Stomach (tissue), 8 donors: ENCODE measurements at regions not wholly inside any gene's neighbourhood (a gene's known extent, or its start where the extent isn't known, plus 50 kb on each side); places are given as distances from the start of the nearest gene placed in this dataset.

Experiments used
- DNase-seq, 2 donors: peaks; one replicate each; pipeline versions ENCODE4 v3.0.0 to v3.0.0-alpha.2; 2013 to 2019
- H3K27ac ChIP-seq, 5 donors: fragments of 200-600 bp in 4 of 5; sonication (generic) in 4 of 5; one replicate each; pipeline ENCODE4 v1.5.1; 2013 to 2019; ENCODE audit warnings: mild to moderate bottlenecking in 1 of 5, moderate library complexity in 1 of 5
- H3K27me3 ChIP-seq, 3 donors: fragments of 200-600 bp; sonication (generic); one replicate each; pipeline ENCODE4 v1.5.1; 2017 to 2019; ENCODE audit warnings: mixed run types in 1 of 3
- H3K36me3 ChIP-seq, 4 donors: fragments of 200-600 bp; sonication (generic); 1 replicate in 3 of 4; 2 replicates in 1 of 4; pipeline ENCODE4 v1.5.1; 2016 to 2019
- H3K4me1 ChIP-seq, 4 donors: fragments of 200-600 bp; sonication (generic); one replicate each; pipeline ENCODE4 v1.5.1; 2016 to 2019
- H3K4me3 ChIP-seq, 4 donors: fragments of 200-600 bp; sonication (generic) in 3 of 4; one replicate each; pipeline ENCODE4 v1.5.1; 2016 to 2019; ENCODE audit warnings: mild to moderate bottlenecking in 1 of 4
- H3K9me3 ChIP-seq, 4 donors: fragments of 200-600 bp; sonication (generic); one replicate each; pipeline ENCODE4 v1.5.1; 2016 to 2019
- EP300 ChIP-seq: sonication (generic); formaldehyde crosslinking; IDR thresholded peaks from one replicate; pipeline ENCODE4 v1.6.1; 2017; ENCODE audit warnings: antibody characterized with exemption
- POLR2A ChIP-seq, 4 donors: fragments of 450-650 bp; IDR thresholded peaks; one replicate each; pipeline ENCODE4 v1.6.1; 2016; ENCODE audit warnings: antibody characterized with exemption in 4 of 4, control low read depth in 2 of 4, mild to moderate bottlenecking in 1 of 4, moderate library complexity in 1 of 4
- POLR2AphosphoS5 ChIP-seq, 3 donors: sonication (generic); formaldehyde crosslinking; IDR thresholded peaks; one replicate each; pipeline ENCODE4 v1.6.1; 2016; ENCODE audit warnings: antibody characterized with exemption in 3 of 3
- WGBS, 5 donors: extraction: QIAGEN DNeasy Blood & Tissue Kit in 3 of 5; methylation state at CpG; one replicate each; pipeline versions ENCODE4 v1.1.5 to v1.1.7; 2013 to 2018; 5-methylcytosine and 5-hydroxymethylcytosine counted together
- intact Hi-C: fragments of 100-400 bp; cut with DNase I; formaldehyde crosslinking; loops from one replicate; pipeline ENCODE4 v1.15.1; 2023; ENCODE audit warnings: low total_unique reads
- TF ChIP-seq, protein P1 (sequence below), 7 experiments: fragments of 450-650 bp in 4 of 7; fragments of 200-600 bp in 3 of 7; sonication (generic) in 3 of 7; IDR thresholded peaks; one replicate each; pipeline ENCODE4 v1.5.1; 2016 to 2019; ENCODE audit warnings: antibody characterized with exemption in 7 of 7, control low read depth in 2 of 7, mild to moderate bottlenecking in 1 of 7
- donor health status: healthy with polysubstance abuse.
- donor health status: Bipolar disorder and iron deficiency.
- donor health status: healthy.

DNA sequence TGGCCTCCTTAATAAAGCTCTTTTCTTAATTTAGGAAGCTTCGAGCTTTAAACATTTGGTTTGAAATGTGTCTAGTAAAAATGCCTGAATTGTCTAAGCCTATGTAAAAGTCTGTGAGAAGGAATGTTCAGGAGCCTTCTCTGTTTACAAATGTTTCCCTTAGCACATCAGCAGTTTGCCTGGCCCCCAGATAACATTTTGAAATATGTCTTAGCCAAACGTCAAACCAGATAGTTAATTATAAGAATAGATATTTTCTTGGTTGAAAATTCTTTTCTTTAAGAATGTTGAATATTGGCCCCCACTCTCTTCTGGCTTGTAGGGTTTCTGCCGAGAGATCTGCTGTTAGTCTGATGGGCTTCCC, 498.6 kb downstream of the CCDC85A start:
- WGBS, 5 donors = 39 to 65% (median 49%) methylated on average over 2 to 3 of the region's 3 CpGs
- H3K27ac ChIP-seq = no peak overlapping the region
- intact Hi-C loops = no loop called here
- peaks cover 0 to 5% (median 0%) of the 10 kb centered on the region in 4 donors for H3K9me3 ChIP-seq
- TF ChIP-seq, protein P1, sequence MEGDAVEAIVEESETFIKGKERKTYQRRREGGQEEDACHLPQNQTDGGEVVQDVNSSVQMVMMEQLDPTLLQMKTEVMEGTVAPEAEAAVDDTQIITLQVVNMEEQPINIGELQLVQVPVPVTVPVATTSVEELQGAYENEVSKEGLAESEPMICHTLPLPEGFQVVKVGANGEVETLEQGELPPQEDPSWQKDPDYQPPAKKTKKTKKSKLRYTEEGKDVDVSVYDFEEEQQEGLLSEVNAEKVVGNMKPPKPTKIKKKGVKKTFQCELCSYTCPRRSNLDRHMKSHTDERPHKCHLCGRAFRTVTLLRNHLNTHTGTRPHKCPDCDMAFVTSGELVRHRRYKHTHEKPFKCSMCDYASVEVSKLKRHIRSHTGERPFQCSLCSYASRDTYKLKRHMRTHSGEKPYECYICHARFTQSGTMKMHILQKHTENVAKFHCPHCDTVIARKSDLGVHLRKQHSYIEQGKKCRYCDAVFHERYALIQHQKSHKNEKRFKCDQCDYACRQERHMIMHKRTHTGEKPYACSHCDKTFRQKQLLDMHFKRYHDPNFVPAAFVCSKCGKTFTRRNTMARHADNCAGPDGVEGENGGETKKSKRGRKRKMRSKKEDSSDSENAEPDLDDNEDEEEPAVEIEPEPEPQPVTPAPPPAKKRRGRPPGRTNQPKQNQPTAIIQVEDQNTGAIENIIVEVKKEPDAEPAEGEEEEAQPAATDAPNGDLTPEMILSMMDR (IDR thresholded peaks at IDR 0.05) = no peak
- TF ChIP-seq EP300 = no peak
- TF ChIP-seq POLR2A (IDR thresholded peaks at IDR 0.05) = no peak
- no peak for TF ChIP-seq POLR2AphosphoS5 (IDR thresholded peaks at IDR 0.05)
- H3K36me3 ChIP-seq = no peaks in the 10 kb centered on the region
- no peaks in the 10 kb centered on the region for H3K27me3 ChIP-seq
- no peak for DNase-seq
- H3K4me1 ChIP-seq = no peaks in the 10 kb centered on the region
- no peak overlapping the region for H3K4me3 ChIP-seq

DNA sequence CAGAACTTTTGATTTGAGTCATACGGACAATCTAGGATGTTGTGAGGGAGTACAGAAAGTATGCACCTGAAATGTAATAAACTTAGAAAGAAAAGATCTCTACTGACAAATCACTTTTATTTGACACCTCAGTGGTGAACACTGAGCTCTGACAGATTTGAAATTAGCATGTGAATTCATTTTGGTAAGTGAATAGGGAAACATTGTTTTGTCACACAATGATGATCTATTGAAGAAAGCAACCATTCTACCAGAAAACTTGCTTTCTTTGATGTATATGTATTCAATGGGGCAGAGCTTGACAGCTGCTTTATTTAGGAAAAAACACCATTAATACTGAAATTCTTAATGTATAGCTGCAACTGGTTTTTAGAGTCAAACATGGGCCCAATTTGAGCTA, 500.5 kb downstream of the CCDC85A start:
- DNase-seq = no peak
- no peaks in the 10 kb centered on the region for H3K4me1 ChIP-seq
- WGBS, 5 donors = 85 to 97% (median 94%) methylated on average over 1 of the region's 1 CpG
- TF ChIP-seq, protein P1 (IDR thresholded peaks at IDR 0.05) = no peak
- TF ChIP-seq POLR2A (IDR thresholded peaks at IDR 0.05) = no peak
- TF ChIP-seq POLR2AphosphoS5 (IDR thresholded peaks at IDR 0.05) = no peak
- TF ChIP-seq EP300 = no peak
- H3K27me3 ChIP-seq = no peaks in the 10 kb centered on the region
- no peaks in the 10 kb centered on the region for H3K9me3 ChIP-seq
- intact Hi-C loops = no loop called here
- H3K27ac ChIP-seq = no peak overlapping the region
- no peak overlapping the region for H3K4me3 ChIP-seq
- H3K36me3 ChIP-seq = no peaks in the 10 kb centered on the region

DNA sequence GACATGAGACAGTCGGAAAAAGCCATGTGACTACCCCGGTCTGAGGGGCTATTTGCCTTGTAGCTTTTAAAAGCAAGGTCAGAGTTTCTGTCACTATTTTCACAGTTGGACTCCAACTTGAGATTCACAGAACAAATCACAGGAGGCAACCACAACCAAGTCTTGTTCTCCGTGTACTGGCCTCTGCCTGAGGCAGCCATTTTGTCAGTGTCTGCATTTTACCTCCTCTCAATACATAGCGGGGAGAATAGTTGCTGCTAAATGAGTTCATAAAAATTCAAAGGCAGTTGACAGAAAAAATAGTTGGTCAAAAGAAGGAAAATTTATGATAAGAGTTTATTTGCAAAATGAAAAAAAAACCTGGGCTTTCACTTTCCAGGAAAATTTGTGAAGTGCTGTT, 501.4 kb downstream of the CCDC85A start:
- H3K27me3 ChIP-seq = no peaks in the 10 kb centered on the region
- no peaks in the 10 kb centered on the region for H3K36me3 ChIP-seq
- WGBS, 5 donors = 85 to 93% (median 91%) methylated on average over 4 of the region's 4 CpGs
- TF ChIP-seq, protein P1 (IDR thresholded peaks at IDR 0.05) = no peak
- TF ChIP-seq EP300 (no peak), POLR2AphosphoS5 (IDR thresholded peaks at IDR 0.05) (no peak), POLR2A (IDR thresholded peaks at IDR 0.05) (no peak)
- no peak overlapping the region for H3K27ac ChIP-seq
- no peaks in the 10 kb centered on the region for H3K9me3 ChIP-seq
- intact Hi-C loops = no loop called here
- DNase-seq = no peak
- H3K4me3 ChIP-seq = no peak overlapping the region
- H3K4me1 ChIP-seq = no peaks in the 10 kb centered on the region

DNA sequence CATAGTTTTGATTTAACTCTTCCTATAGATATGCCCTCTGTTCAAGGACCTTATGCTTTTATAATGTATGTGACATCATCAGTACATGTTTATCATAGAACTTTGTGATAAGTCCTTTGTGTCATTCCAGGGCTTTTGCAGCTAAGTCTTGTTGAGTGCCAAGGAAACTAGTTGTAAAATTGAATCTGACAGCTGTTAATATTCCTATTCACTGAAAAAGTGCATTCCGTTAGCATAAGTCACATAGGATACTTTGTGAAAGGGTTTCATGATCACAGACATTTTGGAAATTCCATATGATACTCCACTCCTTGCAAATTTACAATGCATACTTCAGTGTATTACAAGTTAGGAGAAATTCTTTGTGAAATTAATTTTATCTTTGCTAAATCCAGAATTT, 503.4 kb downstream of the CCDC85A start:
- Histone ChIP-seq H3K9me3 (no peaks in the 10 kb centered on the region), H3K4me3 (no peak overlapping the region), H3K27ac (no peak overlapping the region), H3K36me3 (no peaks in the 10 kb centered on the region), H3K27me3 (no peaks in the 10 kb centered on the region), H3K4me1 (no peaks in the 10 kb centered on the region)
- DNase-seq = no peak
- whole genome bisulfite sequencing, 5 donors = 82 to 94% (median 84%) methylated on average over 1 of the region's 1 CpG
- TF ChIP-seq POLR2AphosphoS5 (IDR thresholded peaks at IDR 0.05) (no peak), EP300 (no peak), POLR2A (IDR thresholded peaks at IDR 0.05) (no peak)
- TF ChIP-seq, protein P1 (IDR thresholded peaks at IDR 0.05) = no peak
- intact Hi-C loops = no loop called here
